ENCODE measurements at regions not wholly inside any gene's neighbourhood (a gene's known extent, or its start where the extent isn't known, plus 50 kb on each side); places are given as distances from the start of the nearest gene placed in this dataset.
"Not testable (repeated sequence)": the region's sequence is repeated elsewhere in the genome, so short reads cannot be mapped to it uniquely, and the experiment has no call there.

- DNase-seq = no peak
These were observed 1827.0 kb downstream of the C4orf33 start for GRCh38 chr4:130922955-130923354.

DNA sequence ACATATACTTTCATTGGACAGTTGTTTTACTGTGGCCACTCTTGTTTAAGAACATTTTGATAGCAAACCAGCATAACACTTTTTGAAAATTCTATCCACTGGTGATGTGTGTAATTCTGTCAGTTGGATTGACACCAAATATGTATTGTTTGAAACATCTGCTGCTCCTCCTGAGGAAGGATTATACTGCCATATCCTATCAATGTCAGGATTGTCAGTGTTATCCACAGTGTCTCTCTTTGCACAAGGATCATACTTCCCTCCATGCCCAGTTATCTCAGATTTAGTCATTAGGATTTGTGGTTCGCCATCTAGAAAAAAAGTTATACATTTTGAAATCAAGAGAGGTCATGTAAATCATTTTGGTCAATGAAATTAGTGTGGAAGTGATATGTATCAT, 1859.6 kb downstream of the C4orf33 start:
- no peak for DNase-seq

- DNase-seq = no peak
These were observed 1889.4 kb downstream of the C4orf33 start for GRCh38 chr4:130985371-130985770.

- no peak for DNase-seq
These were observed 1900.0 kb downstream of the C4orf33 start for GRCh38 chr4:130995988-130996387.

GRCh38 chr4:131001371-131001770, 1905.4 kb downstream of the C4orf33 start:
- DNase-seq = no peak

DNA sequence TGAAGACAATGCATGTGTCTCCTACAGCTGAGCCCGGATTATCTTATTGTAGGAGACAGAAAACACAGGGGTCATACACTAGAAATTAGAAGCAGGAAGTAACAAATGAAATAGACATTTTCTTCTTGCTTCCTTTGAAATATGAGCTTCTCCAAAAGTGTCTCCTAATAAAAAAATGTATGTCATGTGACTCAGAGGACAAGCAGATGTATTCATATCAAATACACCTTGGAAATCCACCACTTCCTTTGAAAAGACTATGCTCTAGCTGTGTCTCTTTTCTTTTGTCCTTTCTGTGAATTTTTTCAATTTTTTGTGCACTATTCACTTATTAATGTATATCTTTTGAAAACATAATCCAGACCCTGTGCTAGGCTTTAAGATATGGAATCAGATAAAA, 1906.2 kb downstream of the C4orf33 start:
- no peak for DNase-seq

GRCh38 chr4:131006388-131006787, 1910.4 kb downstream of the C4orf33 start:
- no peak for DNase-seq

DNA sequence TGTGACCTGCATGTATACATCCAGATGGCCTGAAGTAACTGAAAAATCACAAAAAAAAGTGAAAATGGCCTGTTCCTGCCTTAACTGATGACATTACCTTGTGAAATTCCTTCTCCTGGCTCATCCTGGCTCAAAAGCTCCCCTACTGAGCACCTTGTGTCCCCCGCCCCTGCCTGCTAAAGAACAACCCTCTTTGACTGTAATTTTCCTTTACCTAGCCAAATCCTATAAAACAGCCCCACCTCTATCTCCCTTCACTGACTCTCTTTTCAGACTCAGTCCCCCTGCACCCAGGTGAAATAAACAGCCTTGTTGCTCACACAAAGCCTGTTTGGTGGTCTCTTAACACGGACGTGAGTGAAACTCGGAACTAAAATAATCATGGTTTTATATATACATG, 1916.0 kb downstream of the C4orf33 start:
- not testable (repeated sequence) for DNase-seq

DNA sequence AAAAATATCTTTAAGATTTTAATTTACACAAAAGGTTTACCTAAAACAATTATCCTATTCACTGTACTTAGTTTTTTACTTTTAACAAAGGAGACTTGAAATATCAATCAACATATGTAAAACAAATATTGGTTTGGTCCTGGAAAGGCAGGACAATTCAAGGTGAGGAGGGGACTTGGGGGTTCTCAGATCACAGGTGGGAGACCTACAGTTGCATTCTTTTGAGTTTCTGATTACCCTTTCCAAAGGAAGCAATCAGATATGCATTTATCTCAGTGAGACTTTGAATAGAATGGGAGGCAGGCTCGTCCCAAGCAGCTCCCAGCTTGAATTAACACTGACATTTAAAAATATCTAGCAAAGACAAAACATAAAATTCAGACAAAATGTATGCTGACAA, 1917.3 kb downstream of the C4orf33 start:
- no peak for DNase-seq

GRCh38 chr4:131026771-131027170, 1930.8 kb downstream of the C4orf33 start:
- no peak for DNase-seq

GRCh38 chr4:131044368-131044767, 1948.4 kb downstream of the C4orf33 start:
- DNase-seq = no peak

DNA sequence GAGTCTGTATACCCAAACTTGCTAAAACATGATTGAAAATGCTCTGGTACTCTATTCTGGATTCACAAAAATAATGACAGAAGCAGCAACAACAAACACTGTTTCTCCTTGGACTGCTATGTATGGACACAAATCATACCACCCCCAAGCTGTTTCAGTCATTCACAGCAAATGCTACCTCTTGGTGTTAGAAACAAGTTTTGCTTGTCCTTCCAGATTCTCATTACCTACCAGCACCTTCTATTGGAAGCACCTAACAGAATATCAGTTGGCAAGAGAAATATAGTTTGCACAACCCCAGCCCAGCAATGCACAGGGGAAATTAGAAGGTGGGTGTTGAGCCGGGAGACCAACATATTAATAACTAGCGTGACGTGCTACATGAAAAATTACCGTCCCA, 1950.9 kb downstream of the C4orf33 start:
- DNase-seq = no peak

GRCh38 chr4:131052646-131053045, 1956.7 kb downstream of the C4orf33 start:
- no peak for DNase-seq

DNA sequence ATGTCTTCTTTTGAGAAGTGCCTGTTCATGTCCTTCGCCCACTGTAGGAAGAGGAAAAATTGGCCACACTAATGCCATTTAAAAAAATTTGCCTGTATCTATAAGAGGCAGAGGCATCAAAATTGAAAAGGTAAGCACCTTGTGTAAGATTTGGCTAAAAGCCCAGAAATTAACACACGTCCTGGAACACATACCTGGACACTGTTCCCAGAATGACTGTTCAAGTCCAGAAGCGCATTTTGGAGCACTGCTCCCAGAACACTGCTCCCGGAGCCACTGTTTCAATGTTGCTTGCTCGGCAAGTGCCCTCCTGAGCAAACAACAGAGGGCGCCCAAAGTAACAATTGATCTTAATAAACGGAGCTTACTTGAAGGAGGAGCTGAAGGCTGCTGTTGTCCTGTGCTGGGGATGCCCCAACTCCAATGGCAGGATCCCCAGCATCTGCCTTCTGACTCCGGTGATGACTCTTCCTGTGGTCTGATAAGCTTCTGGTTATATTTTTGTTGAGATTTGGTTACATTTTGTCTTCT, 1958.6 kb downstream of the C4orf33 start:
- no peak for DNase-seq

DNA sequence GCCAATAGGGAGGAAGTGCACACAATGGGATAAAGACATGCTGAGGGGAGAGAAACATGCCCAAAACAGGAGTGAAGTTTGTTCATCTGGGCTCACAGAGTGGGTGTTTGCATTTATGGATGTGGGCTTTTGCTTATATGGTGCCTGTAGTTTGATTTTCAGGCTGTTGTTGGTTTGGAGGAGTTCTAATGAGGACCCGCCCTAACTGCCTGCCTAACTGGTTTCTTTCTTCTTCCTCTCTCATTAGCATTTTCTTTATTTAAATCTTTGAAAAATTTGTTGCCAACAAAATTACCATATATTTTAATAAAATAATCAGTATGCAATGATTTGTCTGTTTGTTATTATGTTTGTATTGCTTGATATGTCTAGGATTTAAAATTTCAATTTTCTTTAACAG, 1965.8 kb downstream of the C4orf33 start:
- DNase-seq = no peak

DNA sequence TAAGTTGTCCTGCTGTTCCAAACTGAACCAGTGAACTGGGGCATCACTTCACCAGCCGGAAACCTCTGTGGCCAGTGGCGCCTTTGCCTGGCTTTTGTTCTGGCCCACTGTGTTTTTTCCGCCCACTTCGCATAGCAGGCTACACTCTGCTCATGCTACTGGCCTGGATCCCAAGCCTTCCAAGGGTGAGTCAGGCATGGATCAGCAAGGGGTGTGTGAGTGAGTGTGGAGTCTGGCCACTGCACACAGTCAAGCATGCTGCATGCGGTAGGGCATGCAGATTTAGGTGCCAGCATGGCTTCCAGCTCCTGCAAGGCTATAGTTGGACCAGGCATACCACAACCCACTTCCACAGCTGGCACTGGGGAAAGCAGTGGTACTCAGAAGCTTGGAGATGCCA, 1967.9 kb downstream of the C4orf33 start:
- no peak for DNase-seq

GRCh38 chr4:131081069-131081468, 1985.1 kb downstream of the C4orf33 start:
- DNase-seq = no peak

DNA sequence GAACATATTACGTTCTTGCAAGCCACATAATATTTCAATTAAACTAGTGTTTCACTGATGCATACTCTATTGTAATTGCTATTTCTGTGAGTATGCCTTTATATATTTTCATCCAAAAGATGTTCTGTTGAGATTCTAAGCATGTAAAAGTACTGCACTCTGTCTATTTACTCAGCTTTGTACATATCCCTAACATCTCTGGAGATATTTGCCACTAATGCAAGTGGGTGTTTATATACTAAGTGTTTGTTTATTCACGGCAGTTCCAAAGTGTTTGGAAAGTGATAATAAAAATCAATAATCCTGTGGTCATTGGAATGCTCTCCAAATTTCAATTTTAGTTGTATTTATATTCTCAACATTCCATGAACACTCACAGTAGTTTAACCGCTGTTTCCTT, 1989.0 kb downstream of the C4orf33 start:
- DNase-seq = no peak

GRCh38 chr4:131091896-131092295, 1995.9 kb downstream of the C4orf33 start:
- no peak for DNase-seq

GRCh38 chr4:131093303-131093702, 1997.4 kb downstream of the C4orf33 start:
- DNase-seq = no peak

- no peak for DNase-seq
These were observed 2003.0 kb downstream of the C4orf33 start for GRCh38 chr4:131098976-131099375.

GRCh38 chr4:131113273-131113672, 2017.3 kb downstream of the C4orf33 start:
- no peak for DNase-seq

DNA sequence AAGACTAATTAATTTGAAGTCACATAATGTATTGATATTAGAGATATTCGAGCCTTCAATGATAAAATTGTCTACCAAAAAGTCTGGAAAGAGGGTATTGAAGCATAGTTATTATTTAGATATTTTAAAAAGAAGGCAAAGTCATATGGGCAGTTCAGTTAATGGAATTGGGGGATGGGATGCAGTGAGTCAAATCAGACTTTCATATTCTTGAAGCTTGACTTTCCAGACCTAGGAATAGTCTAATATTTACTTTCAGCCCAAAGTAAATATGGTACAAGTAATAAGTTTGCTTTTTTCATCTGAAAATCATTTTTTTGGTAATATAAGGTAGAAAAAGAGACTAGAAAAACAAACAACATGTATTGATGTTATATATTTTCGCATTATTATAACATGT, 2017.8 kb downstream of the C4orf33 start:
- DNase-seq = no peak

- no peak for DNase-seq
These were observed 2023.7 kb downstream of the C4orf33 start for GRCh38 chr4:131119661-131120060.

DNA sequence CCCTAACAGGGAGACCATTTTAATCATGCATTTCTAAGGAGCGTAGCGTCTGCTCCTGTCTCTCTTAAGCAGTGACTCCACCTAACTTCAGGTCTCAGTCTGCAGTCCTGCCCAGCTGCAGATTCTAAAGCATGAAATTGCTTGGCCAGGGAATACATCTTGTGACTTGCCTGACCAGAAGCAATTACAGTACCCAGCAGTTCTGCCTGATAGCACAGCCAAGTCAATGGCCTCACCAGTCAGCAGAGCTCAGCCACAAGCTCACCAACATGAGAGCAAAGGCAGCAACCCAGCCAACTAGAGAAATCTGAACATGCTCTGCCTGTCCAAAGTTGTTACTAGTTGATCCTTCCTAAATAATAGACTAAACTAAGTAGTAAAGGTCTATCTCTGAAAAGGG, 2011.9 kb upstream of the PCDH10 start:
- no peak for DNase-seq

- DNase-seq = no peak
These were observed 1989.8 kb upstream of the PCDH10 start for GRCh38 chr4:131159261-131159660.
